Activated CD4-positive, alpha-beta T cell treated with anti-CD3 and anti-CD28 coated beads for 1 hour (primary cell): ENCODE measurements at regions not wholly inside any gene's neighbourhood (a gene's known extent, or its start where the extent isn't known, plus 50 kb on each side); places are given as distances from the start of the nearest gene placed in this dataset.
"Not testable (repeated sequence)": the region's sequence is repeated elsewhere in the genome, so short reads cannot be mapped to it uniquely, and the experiment has no call there.

Source experiments
- DNase-seq: peaks from one replicate; pipeline ENCODE4 v3.0.0-alpha.2; 2020

DNA sequence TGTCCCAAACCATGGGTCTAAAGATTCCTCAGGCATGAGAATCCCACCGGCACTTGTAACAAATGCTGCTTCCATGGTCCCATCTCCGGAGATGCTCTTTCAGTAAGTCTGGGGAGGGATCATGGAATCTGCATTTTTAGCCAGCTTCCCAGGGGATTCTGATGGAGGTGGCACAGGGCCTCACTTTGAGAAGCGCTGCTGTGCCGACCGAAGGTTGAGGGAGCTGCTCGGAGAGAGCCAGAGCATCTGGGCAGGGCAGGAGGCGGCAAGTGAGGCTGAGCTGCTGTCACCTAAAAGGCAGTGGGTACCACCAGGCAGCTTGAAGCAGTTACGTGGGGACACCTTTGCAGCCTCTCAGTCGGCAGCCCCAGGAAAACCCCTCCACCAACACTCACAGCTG, 100.2 kb upstream of the CDYL start:
- no peak for DNase-seq

GRCh38 chr6:4675121-4675520, 101.1 kb upstream of the CDYL start:
- DNase-seq, result no peak

DNA sequence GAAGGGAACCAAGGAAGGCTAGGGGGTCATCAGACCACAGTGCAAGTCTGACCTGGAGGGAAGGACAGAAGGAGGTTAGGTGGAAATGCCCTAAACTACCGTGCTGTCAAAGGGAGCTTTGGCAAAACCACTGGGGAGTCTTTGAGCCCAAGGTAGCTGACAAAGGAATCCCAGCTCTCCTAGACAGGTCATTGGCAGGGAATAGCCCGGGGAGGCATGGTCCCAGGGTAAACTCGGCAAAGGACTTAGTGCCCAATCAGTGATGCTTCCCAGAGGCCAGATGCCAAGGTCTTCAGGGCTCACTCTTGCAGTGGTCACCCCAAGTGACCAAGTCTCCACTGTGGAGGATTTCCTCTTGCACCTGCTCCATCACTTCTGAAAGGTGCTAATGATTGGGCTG, 102.3 kb upstream of the CDYL start:
- no peak for DNase-seq

- DNase-seq, result no peak
Measured at GRCh38 chr6:4672772-4673171, 103.4 kb upstream of the CDYL start.

GRCh38 chr6:4671587-4672115, 104.6 kb upstream of the CDYL start:
- no peak for DNase-seq

- DNase-seq, result no peak
Measured at GRCh38 chr6:4670824-4671409, 105.3 kb upstream of the CDYL start.

DNA sequence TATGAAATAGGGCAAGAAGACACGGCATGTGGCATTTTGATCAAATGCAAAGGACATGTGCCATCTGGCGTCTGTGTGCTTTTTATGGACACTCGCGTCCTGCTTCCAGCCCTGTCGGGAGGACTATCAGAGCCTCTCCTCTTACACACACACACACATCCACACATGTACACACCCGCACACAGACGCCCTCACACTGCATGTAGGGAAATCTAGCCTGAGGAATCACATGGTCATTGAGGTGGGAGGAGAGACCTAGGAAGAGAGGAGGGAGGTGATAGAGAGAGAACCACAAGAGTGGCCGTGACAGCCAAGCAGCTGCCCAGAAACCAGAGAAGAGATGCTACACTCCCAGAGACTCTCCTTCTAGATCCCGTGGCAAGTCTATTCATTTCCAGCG, 105.9 kb upstream of the CDYL start:
- no peak for DNase-seq

GRCh38 chr6:4668271-4669179, 107.7 kb upstream of the CDYL start:
- no peak for DNase-seq

- DNase-seq, result no peak
Measured at GRCh38 chr6:4667591-4667990, 108.6 kb upstream of the CDYL start.

DNA sequence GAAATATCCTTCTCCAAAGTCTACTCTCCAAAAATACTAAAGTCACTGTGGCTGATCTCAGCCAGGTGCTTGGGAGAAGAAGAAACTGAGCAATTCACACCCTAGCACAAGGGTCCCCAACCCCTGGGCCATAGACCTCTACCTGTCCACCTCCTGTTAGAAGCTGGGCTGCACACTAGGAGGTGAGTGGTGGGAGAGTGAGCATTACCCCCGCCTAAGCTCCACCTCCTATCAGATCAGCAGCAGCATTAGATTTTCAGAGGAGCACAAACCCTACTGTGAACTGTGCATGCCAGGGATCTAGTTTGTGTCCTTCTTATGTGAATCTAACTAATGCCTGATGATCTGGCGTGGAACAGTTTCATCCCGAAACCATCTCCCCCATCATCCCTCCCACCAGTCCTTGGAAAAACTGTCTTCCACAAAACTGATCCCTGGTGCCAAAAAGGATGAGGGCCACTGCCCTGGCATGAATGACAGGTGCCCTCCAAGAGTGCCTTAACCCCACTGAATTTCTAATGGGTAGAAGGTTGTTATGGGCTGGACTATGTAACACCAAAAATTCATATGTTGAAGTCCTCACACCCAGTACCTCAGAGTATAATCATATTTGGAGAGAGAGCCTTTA, 109.2 kb upstream of the CDYL start:
- no peak for DNase-seq

DNA sequence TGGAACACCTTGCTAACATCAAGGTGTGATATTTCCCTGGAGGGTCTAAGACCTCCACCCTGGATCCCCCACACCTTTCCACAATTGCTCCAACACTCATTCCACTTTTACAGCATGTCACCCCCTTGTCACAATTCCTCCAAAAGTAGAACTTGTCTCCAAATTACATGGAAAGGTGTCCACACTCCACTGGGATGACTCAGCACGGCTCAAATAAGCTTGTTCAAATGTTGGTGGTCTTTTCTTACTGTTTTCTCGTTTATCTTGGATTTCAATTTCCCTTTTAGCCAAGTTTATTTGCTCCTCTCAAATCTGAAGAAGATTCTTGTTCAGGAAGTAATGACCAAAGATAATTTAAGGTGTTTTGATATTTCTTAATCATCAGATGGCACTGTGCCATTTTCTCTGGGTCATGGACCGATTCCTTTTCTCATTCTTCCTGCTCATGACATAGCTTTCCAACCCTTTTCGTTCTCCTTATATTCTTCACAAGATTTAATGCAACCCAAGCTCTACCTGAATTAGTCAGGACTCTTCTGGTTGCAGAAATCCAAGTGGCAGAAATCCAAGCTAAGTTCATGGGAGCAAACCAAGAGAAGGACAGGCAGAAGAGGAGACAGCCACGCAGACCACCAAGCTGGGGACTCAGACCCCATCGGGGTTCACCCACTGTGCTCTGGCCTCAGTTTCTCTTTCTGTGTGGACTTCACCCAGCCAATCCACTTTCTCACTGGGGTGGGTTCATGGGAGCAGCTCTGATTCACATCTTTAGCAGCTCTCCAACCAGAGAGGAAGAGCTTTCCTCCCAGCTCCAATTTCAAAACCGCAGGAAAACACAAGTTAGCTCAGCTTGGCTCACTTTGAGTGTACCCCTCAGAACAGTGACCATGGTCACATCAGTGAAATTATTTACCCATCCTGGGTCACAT, 110.5 kb upstream of the CDYL start:
- DNase-seq, result no peak

DNA sequence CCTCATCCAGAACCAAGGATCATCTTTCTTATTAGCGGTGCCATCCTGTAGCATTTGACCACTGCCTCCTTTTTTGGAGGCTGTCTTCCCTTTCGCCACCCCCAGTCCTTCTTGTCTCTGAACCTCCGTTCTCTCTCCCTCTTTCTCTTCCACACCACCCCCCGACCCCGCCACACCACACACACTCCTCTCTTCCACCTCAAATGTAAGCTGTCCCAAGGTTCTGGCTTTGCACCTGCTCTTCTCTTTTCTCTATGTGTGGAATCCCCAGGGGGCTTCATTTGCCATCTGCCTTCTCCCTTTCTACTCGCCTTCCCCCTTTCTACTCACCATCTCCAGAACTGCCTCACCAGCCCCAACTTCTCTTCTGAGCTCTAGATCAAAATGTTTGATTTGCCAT, 111.3 kb upstream of the CDYL start:
- DNase-seq, result no peak

GRCh38 chr6:4664117-4664626, 112.0 kb upstream of the CDYL start:
- DNase-seq, result no peak

DNA sequence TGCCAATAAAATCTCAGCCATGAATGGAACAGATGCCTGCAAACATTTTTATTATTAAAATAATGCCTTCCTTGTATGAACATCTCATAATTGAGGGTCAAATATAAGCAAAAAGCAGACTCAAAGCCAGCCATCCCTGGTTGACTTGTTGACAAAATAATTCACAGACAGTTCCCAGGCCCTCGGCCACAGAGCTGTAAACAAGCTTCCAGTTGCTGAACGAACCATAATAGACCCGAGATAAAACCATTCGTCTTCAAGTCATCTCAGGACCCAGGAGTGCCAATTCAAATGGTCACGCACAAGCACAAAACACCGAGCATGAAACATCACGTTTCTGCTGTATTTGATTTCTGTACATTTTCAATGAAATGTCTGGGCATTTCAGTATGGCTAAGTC, 113.3 kb upstream of the CDYL start:
- no peak for DNase-seq

DNA sequence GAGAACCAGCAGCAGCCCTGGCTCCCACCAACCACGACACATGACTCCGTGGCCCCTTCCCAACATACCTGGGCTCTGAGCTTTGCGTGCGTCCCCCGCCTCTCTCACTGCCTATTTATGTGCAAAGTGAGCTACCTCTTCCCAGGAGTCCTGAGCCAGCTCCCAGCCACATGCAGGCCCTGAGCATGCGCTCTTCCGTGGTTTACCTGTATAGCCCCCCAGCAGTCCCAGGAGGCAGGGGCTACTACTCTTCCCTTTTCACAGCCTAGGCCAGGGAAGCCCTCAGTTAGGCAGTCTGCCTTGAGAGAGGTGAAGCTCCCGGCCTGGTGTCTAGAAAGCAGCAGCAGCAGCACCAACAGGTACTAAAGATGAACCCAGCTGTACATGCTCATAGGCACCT, 114.8 kb upstream of the CDYL start:
- no peak for DNase-seq

- no peak for DNase-seq
Measured at GRCh38 chr6:4660377-4661321, 115.6 kb upstream of the CDYL start.

- not testable (repeated sequence) for DNase-seq
Measured at GRCh38 chr6:4659719-4660118, 116.5 kb upstream of the CDYL start.

GRCh38 chr6:4658486-4658885, 117.7 kb upstream of the CDYL start:
- no peak for DNase-seq

DNA sequence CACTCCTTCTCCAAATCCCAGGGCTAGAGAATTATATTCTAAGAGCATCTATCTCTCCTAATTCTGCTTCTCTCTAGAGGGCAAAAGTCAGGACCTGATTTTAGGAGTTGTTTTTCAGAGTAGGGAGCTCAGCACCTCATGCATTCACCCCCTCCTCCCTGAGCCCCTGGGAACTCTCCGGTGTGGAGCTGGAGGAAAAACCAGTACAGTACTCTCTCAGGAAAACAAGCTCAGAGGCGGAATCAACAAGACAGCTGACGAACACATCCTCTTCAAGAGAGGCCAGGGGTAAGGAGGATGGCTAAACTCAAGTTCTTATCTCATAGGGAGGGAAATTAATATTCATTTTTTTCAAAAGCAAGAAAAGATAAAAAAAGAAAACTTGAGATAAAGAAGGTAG, 120.1 kb upstream of the CDYL start:
- DNase-seq, result no peak

GRCh38 chr6:4655196-4656025, 120.8 kb upstream of the CDYL start:
- DNase-seq, result no peak
